CD4-positive, alpha-beta T cell treated with Interleukin-2 at 100 ng/mL for 4 hours (primary cell): ENCODE measurements at regions not wholly inside any gene's neighbourhood (a gene's known extent, or its start where the extent isn't known, plus 50 kb on each side); places are given as distances from the start of the nearest gene placed in this dataset.

Experiments
- DNase-seq: peaks from one replicate; pipeline ENCODE4 v3.0.0-alpha.2; 2020; ENCODE audit warnings: low spot score

GRCh38 chr9:91099436-91099835, 262.3 kb downstream of the AUH start:
- DNase-seq: no peak

- DNase-seq: no peak
Measured at GRCh38 chr9:91100878-91101450, 260.8 kb downstream of the AUH start.

GRCh38 chr9:91101611-91102168, 260.0 kb downstream of the AUH start:
- DNase-seq: peak; percentile 64

GRCh38 chr9:91102269-91102668, 259.4 kb downstream of the AUH start:
- no peak for DNase-seq

GRCh38 chr9:91103931-91104330, 257.8 kb downstream of the AUH start:
- DNase-seq: no peak

GRCh38 chr9:91106415-91107081, 255.2 kb downstream of the AUH start:
- DNase-seq: no peak

GRCh38 chr9:91111226-91111625, 250.5 kb downstream of the AUH start:
- DNase-seq: no peak

GRCh38 chr9:91111876-91112275, 249.8 kb downstream of the AUH start:
- DNase-seq: no peak

GRCh38 chr9:91113016-91113415, 248.7 kb downstream of the AUH start:
- no peak for DNase-seq

GRCh38 chr9:91114450-91114849, 247.3 kb downstream of the AUH start:
- DNase-seq: no peak

- no peak for DNase-seq
Measured at GRCh38 chr9:91116211-91116610, 245.5 kb downstream of the AUH start.

GRCh38 chr9:91116711-91117110, 245.0 kb downstream of the AUH start:
- DNase-seq: no peak

GRCh38 chr9:91117474-91117891, 244.2 kb downstream of the AUH start:
- no peak for DNase-seq

- DNase-seq: no peak
Measured at GRCh38 chr9:91117959-91118703, 243.6 kb downstream of the AUH start.

GRCh38 chr9:91118704-91119025, 243.1 kb downstream of the AUH start:
- DNase-seq: no peak

GRCh38 chr9:91119142-91119541, 242.6 kb downstream of the AUH start:
- no peak for DNase-seq

GRCh38 chr9:91119679-91120078, 242.0 kb downstream of the AUH start:
- no peak for DNase-seq

- DNase-seq: no peak
Measured at GRCh38 chr9:91120200-91120599, 241.5 kb downstream of the AUH start.

- DNase-seq: no peak
Measured at GRCh38 chr9:91122755-91123154, 239.0 kb downstream of the AUH start.

- DNase-seq: no peak
Measured at GRCh38 chr9:91126761-91127445, 234.8 kb downstream of the AUH start.

- no peak for DNase-seq
Measured at GRCh38 chr9:91127653-91128052, 234.1 kb downstream of the AUH start.

- no peak for DNase-seq
Measured at GRCh38 chr9:91130796-91131318, 230.9 kb downstream of the AUH start.
